Mesothelial cell of epicardium (in vitro differentiated cells): ENCODE measurements at regions not wholly inside any gene's neighbourhood (a gene's known extent, or its start where the extent isn't known, plus 50 kb on each side); places are given as distances from the start of the nearest gene placed in this dataset.
"Not testable (repeated sequence)": the region's sequence is repeated elsewhere in the genome, so short reads cannot be mapped to it uniquely, and the experiment has no call there.

ENCODE experiments used
- DNase-seq, 2 experiments: peaks; one replicate each; pipeline ENCODE4 v3.0.0; 2021; ENCODE audit warnings: low spot score in 2 of 2; ENCODE audit not compliant: unreplicated experiment in 2 of 2
- H3K27ac Mint-ChIP-seq: 2 replicates; pipeline ENCODE4 v1.8.0; 2021; ENCODE audit warnings: mixed read lengths
- H3K27me3 Mint-ChIP-seq: 2 replicates; pipeline ENCODE4 v1.8.0; 2021; ENCODE audit warnings: low read depth, mixed read lengths
- H3K36me3 Mint-ChIP-seq: 2 replicates; pipeline ENCODE4 v1.8.0; 2021; ENCODE audit warnings: mixed read lengths
- H3K4me1 Mint-ChIP-seq: 2 replicates; pipeline ENCODE4 v1.8.0; 2021; ENCODE audit warnings: mixed read lengths
- H3K4me3 Mint-ChIP-seq: 2 replicates; pipeline ENCODE4 v1.8.0; 2021; ENCODE audit warnings: mild to moderate bottlenecking, moderate library complexity, mixed read lengths
- H3K9me3 Mint-ChIP-seq: 2 replicates; pipeline ENCODE4 v1.8.0; 2021; ENCODE audit warnings: mixed read lengths
- TF ChIP-seq, protein P1 (sequence below): fragments of 200-600 bp; sonication (generic); IDR thresholded peaks from one replicate; pipeline ENCODE4 v1.5.0; 2021; ENCODE audit warnings: antibody characterized with exemption; ENCODE audit not compliant: unreplicated experiment

DNA sequence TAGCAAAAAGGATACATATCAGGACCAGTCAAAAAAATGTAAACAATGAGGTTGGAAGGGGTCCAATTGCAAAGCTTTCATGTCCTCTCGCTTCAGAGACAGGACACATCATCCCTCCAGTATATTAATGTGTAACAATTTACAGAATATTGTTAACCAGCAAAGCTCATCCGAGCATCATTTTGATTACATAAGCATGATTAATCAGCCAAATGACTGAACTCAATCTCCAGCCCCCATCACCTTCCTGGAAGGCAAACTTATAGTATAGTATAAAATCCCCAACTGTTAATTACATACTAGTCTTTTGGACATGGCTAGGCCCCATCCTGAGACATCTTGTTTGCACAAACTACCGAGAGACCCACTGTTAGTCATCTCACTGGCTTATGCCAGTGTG lies 77.6 kb upstream of the TRAM1L1 start:
- TF ChIP-seq, protein P1, sequence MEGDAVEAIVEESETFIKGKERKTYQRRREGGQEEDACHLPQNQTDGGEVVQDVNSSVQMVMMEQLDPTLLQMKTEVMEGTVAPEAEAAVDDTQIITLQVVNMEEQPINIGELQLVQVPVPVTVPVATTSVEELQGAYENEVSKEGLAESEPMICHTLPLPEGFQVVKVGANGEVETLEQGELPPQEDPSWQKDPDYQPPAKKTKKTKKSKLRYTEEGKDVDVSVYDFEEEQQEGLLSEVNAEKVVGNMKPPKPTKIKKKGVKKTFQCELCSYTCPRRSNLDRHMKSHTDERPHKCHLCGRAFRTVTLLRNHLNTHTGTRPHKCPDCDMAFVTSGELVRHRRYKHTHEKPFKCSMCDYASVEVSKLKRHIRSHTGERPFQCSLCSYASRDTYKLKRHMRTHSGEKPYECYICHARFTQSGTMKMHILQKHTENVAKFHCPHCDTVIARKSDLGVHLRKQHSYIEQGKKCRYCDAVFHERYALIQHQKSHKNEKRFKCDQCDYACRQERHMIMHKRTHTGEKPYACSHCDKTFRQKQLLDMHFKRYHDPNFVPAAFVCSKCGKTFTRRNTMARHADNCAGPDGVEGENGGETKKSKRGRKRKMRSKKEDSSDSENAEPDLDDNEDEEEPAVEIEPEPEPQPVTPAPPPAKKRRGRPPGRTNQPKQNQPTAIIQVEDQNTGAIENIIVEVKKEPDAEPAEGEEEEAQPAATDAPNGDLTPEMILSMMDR = no peak
- no peaks in the 10 kb centered on the region for H3K36me3 Mint-ChIP-seq
- H3K4me3 Mint-ChIP-seq = no peak overlapping the region
- no peaks in the 10 kb centered on the region for H3K27me3 Mint-ChIP-seq
- no peaks in the 10 kb centered on the region for H3K4me1 Mint-ChIP-seq
- no peak overlapping the region for H3K27ac Mint-ChIP-seq
- DNase-seq = no peak
- no peaks in the 10 kb centered on the region for H3K9me3 Mint-ChIP-seq

DNA sequence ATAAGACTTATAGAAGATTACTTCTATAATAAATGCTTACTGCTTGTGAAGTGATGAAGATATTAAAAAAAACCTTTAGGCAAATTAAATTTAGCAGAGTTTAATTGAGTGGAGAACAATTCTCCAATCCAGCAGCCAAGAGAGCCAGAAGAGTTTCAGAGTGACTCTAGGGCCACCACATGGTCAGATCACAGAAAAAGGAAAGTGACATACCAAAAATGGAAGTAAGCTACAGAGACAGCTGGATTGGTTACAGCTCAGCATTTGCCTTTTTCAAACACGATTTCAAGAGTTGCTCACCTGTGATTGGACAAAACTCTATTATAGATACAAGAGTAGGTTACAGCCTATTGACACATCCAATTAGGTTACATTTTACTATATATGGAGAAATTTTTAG lies 79.0 kb upstream of the TRAM1L1 start:
- no peak for DNase-seq
- Mint-ChIP-seq H3K27ac (no peak overlapping the region), H3K9me3 (no peaks in the 10 kb centered on the region), H3K4me1 (no peaks in the 10 kb centered on the region), H3K36me3 (no peaks in the 10 kb centered on the region), H3K27me3 (no peaks in the 10 kb centered on the region), H3K4me3 (no peak overlapping the region)
- TF ChIP-seq, protein P1 = no peak

DNA sequence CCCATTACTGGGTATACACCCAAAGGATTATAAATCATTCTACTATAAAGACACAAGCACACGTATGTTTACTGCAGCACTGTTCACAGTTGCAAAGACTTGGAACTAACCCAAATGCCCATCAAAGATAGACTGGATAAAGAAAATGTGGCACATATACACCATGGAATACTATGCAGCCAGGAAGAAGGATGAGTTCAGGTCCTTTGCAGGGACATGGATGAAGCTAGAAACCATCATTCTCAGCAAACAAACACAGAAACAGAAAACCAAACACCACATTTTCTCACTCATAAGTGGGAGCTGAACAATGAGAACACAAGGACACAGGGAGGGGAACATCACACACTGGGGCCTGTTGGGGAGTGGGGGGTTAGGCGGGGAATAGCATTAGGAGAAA lies 90.0 kb upstream of the TRAM1L1 start:
- not testable (repeated sequence) for H3K36me3 Mint-ChIP-seq, H3K27ac Mint-ChIP-seq, H3K4me1 Mint-ChIP-seq, H3K27me3 Mint-ChIP-seq, H3K4me3 Mint-ChIP-seq, DNase-seq
- H3K9me3 Mint-ChIP-seq = peaks cover 14% of the 10 kb centered on the region

DNA sequence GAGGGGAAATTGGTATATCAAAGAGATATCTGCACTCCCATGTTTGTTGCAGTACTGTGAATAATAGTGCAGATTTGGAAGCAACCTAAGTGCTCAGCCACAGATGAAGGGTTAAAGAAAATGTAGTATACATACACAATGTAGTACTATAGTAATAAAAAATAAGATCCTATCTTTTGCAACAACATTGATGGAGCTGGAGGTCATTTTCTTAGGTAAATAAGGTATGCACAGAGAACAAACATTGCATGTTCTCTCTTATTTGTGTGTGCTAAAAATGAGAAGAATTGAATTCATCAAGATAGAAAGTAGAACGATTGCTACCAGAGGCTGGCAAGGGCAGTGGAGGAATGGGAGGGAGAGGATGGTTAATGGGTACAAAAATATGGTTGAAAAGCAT lies 117.9 kb upstream of the TRAM1L1 start:
- no peak for DNase-seq
- TF ChIP-seq, protein P1 = no peak
- H3K4me3 Mint-ChIP-seq = no peak overlapping the region
- no peaks in the 10 kb centered on the region for H3K36me3 Mint-ChIP-seq
- no peak overlapping the region for H3K27ac Mint-ChIP-seq
- H3K27me3 Mint-ChIP-seq = no peaks in the 10 kb centered on the region
- H3K9me3 Mint-ChIP-seq = peaks cover 4% of the 10 kb centered on the region
- no peaks in the 10 kb centered on the region for H3K4me1 Mint-ChIP-seq

DNA sequence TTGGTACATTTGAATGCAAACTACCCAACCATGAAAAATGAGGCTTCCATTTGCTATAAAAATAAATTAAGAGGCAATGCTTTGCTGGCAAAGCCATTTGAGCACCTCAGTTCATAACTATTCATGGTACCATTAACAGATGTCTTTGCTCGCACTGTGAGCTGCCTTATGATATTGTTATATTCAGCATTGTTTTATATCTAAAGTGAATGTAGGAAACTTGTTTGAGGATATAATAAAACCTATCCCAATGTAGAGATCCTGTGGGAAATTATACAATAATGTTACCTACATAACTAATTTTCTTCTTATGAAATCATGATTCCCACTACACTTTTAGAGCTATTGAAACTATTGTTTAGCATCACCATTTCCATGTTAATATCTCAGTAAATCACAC lies 125.2 kb upstream of the TRAM1L1 start:
- no peaks in the 10 kb centered on the region for H3K36me3 Mint-ChIP-seq
- DNase-seq = no peak
- H3K27me3 Mint-ChIP-seq = no peaks in the 10 kb centered on the region
- H3K27ac Mint-ChIP-seq = no peak overlapping the region
- H3K4me3 Mint-ChIP-seq = no peak overlapping the region
- TF ChIP-seq, protein P1 = no peak
- peaks cover 5% of the 10 kb centered on the region for H3K4me1 Mint-ChIP-seq
- H3K9me3 Mint-ChIP-seq = no peaks in the 10 kb centered on the region

DNA sequence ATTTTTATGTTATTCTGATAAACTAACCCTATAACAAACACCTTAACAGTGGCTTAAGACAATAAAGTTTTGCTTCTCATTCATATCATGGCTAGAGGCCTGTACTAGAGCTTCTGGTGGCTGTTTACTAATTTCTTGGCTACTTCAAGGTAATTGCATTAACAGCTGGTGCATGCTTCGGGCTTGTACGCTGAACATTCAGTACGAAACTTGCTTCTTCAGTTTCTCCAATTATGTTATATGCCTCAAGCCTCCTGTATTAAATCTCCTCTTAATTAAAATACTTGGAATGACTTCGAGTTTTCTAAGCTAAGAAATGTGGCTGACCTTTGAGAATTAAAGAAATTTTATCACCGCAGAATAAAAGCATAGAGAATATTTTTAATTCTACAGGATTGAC lies 138.9 kb upstream of the TRAM1L1 start:
- H3K27me3 Mint-ChIP-seq = no peaks in the 10 kb centered on the region
- no peak overlapping the region for H3K27ac Mint-ChIP-seq
- no peak for DNase-seq
- H3K9me3 Mint-ChIP-seq = no peaks in the 10 kb centered on the region
- H3K4me1 Mint-ChIP-seq = peaks cover under 1% of the 10 kb centered on the region
- no peaks in the 10 kb centered on the region for H3K36me3 Mint-ChIP-seq
- no peak overlapping the region for H3K4me3 Mint-ChIP-seq
- TF ChIP-seq, protein P1 = no peak
